HG02973 (cell line): ENCODE measurements at regions not wholly inside any gene's neighbourhood (a gene's known extent, or its start where the extent isn't known, plus 50 kb on each side); places are given as distances from the start of the nearest gene placed in this dataset.
"Not testable (repeated sequence)": the region's sequence is repeated elsewhere in the genome, so short reads cannot be mapped to it uniquely, and the experiment has no call there.

Experiments used
- ATAC-seq: cut with Tn5 transposase; IDR thresholded peaks from one replicate; pipeline ENCODE4 v1.9.1; 2021; ENCODE audit warnings: moderate library complexity; ENCODE audit not compliant: unreplicated experiment

DNA sequence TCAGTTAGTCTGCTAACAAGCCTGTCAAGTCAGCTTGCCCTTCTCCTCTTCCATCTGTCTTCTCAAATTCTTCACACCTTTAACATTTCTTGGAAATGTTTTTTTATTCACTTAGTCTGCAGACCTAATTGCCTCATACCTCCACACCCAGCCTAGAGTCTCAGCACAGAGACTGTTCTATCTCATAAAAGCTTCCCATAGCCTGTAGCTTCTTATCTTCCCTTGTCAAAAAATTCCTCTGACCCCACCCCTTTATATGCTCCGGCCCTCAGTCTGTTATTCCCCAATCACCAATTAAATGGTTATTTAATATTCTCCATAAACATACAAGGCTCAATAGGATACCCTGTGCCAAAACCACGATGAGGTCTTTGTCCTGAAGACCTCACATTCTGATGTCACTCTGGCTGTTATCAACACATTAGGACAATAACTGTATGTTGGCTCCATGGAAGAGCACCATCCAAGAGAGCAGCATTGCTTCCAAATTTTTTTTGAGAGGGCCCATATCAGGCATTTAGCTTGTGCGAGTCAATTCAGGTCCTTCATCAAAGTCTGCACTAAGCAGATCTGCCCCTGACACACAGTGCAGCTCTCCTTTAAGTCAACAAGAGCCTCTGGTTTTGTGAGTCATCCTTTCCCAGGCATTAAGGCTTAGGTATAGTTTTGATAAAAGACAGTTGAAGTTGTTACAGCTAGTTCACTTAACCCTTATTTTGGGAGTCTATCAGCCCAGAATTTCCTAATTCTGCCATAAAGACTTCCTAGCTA is 83.2 kb upstream of the TBX18 start:
- no peak for ATAC-seq

DNA sequence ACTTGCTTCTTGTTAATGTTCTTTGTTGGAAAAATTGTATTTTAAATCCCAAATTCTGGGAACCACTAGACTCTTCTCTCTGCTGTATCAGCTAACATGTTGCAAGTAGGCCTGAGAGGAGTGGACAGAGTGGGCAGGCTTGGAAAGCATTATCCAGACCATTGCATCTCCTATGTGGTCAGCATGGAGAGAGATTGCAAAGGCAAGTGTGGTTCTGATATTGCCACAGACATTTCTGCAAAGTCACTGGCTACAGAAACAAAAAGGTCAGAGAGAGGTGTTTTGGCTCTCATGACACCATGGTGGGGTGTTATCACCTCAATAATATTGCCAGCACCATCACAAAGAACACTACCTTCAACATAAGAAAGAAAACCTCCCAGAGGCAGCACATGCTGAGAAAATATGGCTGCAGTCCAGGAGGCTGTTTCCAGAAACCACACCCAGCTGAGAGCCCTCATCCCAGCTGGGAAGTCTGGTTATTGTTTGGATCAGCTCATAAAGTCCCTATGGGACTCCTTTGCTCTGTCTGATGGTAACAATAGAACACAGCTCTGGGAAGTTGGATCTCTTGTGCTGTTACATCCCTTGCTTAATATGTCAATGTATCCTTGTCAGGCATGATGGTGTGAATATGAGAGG is 78.2 kb upstream of the TBX18 start:
- ATAC-seq = no peak

DNA sequence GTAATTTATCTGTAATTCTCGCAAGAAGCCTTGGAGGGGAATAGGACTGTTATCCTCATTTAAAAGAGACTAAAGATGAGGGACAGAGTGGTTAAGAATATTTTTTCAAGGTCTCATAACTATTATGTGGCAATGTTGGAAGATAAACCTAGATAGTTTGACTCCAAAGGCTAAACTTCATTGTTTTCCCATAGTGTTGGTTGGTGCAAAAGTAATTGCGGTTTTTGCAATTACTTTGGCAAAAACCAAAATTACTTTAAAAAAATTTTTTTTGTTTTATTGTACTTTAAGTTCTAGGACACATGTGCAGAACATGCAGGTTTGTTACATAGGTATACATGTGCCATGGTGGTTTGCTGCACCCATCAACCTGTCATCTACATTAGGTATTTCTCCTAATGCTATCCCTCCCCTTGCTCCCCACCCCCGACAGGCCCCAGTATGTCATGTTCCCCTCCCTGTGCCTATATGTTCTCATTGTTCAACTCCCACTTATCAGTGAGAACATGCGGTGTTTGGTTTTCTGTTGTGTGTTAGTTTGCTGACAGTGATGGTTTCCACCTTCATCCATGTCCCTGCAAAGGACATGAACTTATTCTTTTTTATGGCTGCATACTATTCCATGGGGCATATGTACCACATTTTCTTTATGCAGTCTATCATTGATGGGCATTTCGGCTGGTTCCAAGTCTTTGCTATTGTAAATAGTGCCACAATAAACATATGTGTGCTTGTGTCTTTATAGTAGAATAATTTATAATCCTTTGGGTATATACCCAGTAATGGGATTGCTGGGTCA is 72.9 kb upstream of the TBX18 start:
- not testable (repeated sequence) for ATAC-seq

DNA sequence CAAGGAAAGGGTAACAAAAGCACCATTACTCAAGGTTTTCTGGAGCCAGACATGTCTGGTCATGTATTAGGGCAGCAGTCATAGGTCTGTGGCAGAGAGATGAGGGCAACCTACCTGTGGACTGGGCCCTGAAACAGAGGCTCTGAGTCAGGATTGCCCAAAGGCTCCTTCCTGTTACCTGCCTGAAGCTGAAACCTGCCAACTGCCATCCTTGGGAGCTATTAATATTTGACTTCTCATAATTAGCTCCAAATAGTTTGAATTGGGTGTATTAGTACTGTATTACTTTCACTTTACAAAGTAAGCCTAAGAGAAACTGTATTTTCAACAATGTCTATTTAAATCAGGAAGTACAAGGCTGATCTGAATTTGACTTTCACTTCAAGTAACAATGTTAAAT is 72.0 kb upstream of the TBX18 start:
- ATAC-seq = peak; percentile 60

DNA sequence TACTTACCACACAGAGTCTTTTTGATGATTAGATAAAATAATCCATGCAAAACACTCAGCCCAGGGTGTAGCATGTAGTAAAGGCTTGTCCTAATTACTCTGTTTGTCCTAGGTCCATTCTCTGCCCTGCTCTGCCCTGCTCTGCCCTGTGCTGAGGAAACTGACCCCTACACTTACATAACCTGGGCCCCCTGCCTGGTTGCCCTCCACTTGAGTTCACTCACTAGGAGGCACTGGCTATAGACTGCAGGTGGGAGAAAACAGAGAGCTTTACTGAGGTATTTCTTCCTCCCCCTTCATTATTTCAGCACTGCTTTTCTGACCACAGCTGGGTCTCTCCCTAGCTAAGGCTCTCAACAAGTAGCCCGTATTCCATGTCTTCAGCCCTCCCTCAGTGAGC is 70.9 kb upstream of the TBX18 start:
- ATAC-seq = no peak

DNA sequence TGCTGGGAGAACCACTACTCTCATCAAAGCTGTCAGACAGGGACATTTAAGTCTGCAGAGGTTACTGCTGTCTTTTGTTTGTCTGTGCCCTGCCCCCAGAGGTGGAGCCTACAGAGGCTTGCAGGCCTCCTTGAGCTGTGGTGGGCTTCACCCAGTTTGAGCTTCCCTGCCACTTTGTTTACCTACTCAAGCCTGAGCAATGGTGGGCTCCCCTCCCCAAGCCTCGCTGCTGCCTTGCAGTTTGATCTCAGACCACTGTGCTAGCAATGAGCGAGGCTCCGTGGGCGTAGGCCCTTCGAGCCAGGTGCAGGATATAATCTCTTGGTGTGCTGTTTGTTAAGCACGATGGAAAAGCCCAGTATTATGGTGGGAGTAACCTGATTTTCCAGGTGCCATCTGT is 67.5 kb upstream of the TBX18 start:
- ATAC-seq = not testable (repeated sequence)

DNA sequence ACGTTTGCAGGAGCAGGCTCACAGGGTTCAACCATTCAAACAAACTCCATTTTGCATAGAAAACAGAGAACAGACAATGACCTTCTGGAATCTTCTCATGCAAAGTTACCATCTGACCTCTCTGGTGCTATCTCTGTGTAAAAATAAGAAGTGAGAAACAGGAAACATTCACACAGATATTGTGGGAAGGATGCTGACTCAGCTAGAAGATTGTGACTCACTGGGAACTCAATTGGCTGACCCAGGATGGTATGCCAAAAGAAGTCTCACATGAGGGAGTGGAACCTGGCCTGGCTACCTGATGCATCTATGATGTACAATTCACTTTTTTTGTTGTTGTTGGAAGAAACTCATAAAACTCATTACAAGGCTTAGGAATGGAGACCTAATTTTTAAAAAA is 61.1 kb upstream of the TBX18 start:
- no peak for ATAC-seq

DNA sequence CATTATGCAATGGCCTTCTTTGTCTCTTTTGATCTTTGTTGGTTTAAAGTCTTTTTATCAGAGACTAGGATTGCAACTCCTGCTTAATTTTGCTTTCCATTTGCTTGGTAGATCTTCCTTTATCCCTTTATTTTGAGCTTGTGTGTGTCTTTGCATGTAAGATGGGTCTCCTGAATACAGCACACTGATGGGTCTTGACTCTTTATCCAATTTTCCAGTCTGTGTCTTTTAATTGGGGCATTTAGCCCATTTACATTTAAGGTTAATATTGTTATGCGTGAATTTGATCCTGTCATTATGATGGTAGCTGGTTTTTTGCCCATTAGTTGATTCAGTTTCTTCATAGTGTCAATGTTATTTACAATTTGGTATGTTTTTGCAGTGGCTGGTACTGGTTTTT is 56.9 kb upstream of the TBX18 start:
- not testable (repeated sequence) for ATAC-seq

DNA sequence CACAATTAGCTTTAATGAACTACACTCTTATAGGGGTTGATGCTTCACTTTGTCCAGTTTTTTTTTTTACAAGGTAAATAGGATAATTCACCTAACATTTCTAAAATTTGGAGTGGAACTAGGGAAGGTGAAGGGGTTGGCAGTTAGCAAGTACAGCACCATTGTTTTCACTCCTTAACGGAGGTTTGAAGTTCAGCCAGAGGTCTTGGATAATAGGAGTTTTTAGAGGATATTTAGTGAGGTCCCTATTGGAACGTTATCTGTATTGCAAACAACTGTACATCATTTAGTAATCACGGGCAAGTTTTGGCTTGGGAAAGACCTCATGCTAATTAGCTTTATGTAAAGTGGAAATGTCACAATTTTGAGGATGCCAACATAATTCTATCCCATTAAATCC is 52.3 kb upstream of the TBX18 start:
- no peak for ATAC-seq

DNA sequence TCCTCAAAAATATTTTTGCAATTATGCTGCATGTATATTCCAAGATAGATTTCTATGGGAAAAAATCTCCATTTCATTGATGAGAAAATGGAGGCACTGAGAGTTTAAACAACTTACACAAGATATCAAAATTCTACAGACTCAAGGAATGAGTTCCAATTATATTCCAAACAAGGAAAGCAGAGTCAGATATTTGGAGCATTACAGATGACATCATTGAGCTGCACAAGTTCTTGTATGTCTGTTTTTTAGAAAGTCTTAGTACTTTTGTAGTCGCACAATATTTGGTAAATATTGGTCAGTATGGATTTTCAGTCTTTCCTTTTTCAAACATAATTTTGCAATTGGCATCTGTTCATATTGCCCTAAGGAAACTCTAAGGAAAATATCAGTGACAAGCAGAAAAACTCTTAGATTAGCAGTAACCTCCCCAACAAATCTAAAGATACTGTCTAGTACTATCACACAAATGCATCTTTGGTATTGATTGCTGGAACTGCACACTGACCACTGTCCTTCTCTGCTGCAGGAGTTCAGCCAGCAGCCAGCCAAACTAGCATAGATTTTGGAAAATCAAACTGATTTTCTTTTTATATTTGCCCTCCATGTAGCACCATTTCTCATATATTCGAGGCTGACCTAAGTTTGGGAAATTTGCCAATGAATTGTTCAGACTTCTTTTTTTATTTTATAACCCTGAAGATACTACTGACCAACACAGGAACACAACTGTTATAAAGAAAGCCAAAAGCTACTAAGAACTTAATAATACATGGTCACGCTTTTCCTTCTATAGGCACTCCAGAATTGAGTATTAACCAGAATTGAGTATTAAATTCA is 51.7 kb upstream of the TBX18 start:
- ATAC-seq = no peak
